ENCODE measurements at regions not wholly inside any gene's neighbourhood (a gene's known extent, or its start where the extent isn't known, plus 50 kb on each side); places are given as distances from the start of the nearest gene placed in this dataset.
"Not testable (repeated sequence)": the region's sequence is repeated elsewhere in the genome, so short reads cannot be mapped to it uniquely, and the experiment has no call there.

DNA sequence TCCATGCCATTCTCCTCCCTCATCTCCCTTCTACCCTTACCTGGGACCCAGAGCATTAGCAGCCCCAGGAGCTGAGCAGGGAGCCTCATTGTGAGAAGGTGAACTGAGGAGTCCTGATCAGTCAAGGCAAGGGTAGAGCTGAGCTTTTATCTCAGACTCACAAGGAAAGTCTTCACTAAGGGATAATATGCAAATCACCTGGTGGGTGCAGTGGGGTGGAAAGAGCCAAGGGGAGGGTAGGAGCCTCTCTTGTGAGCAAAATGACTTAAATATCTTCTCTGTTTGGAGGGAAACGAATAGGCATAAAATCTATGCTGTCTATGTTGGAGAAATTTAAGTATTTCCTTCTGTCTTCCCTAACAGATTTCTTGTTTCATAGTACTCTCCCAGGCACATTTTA lies 554.0 kb downstream of the RPIA start:
- TF ChIP-seq, protein P1, sequence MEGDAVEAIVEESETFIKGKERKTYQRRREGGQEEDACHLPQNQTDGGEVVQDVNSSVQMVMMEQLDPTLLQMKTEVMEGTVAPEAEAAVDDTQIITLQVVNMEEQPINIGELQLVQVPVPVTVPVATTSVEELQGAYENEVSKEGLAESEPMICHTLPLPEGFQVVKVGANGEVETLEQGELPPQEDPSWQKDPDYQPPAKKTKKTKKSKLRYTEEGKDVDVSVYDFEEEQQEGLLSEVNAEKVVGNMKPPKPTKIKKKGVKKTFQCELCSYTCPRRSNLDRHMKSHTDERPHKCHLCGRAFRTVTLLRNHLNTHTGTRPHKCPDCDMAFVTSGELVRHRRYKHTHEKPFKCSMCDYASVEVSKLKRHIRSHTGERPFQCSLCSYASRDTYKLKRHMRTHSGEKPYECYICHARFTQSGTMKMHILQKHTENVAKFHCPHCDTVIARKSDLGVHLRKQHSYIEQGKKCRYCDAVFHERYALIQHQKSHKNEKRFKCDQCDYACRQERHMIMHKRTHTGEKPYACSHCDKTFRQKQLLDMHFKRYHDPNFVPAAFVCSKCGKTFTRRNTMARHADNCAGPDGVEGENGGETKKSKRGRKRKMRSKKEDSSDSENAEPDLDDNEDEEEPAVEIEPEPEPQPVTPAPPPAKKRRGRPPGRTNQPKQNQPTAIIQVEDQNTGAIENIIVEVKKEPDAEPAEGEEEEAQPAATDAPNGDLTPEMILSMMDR (IDR thresholded peaks at IDR 0.05; ENCODE audit: low read length) = not testable (repeated sequence)
- not testable (repeated sequence) for TF ChIP-seq EZH2 (IDR thresholded peaks at IDR 0.05; ENCODE audit: borderline replicate concordance, low read length)
